A549 (cell line): ENCODE measurements at regions not wholly inside any gene's neighbourhood (a gene's known extent, or its start where the extent isn't known, plus 50 kb on each side); places are given as distances from the start of the nearest gene placed in this dataset.

Experiments
- CBX2 ChIP-seq: fragments of 200-600 bp; sonication (generic); IDR thresholded peaks from 2 replicates; pipeline ENCODE4 v1.6.1; 2016; ENCODE audit warnings: low read depth, mild to moderate bottlenecking, borderline replicate concordance
- CBX8 ChIP-seq: fragments of 200-600 bp; sonication (generic); IDR thresholded peaks from 2 replicates; pipeline ENCODE4 v1.6.1; 2016
- CHD2 ChIP-seq: fragments of 150-350 bp; IDR thresholded peaks from 2 replicates; pipeline ENCODE4 v1.6.1; 2014; ENCODE audit warnings: low read length; ENCODE audit not compliant: partially characterized antibody
- EP300 ChIP-seq, 2 experiments: fragments of >200 bp; sonication (Bioruptor Twin); formaldehyde crosslinking; IDR thresholded peaks; 2 replicates in 1 of 2; 3 replicates in 1 of 2; pipeline ENCODE4 v1.6.1; 2016 to 2017
- MYC ChIP-seq: IDR thresholded peaks from 2 replicates; pipeline ENCODE4 v1.6.1; 2012; ENCODE audit warnings: mild to moderate bottlenecking, inconsistent platforms, low read length, improper control_type of control experiment, borderline replicate concordance
- POLR2A ChIP-seq: IDR thresholded peaks from 2 replicates; pipeline ENCODE4 v1.6.1; 2012; ENCODE audit warnings: mild to moderate bottlenecking, low read length
- RAD21 ChIP-seq, 2 experiments: fragments of >200 bp in 1 of 2; sonication (Bioruptor Twin) in 1 of 2; formaldehyde crosslinking in 1 of 2; IDR thresholded peaks in 1 of 2; conservative IDR thresholded peaks in 1 of 2; 2 replicates in 1 of 2; 3 replicates in 1 of 2; pipeline ENCODE4 v1.6.1; 2012 to 2018; ENCODE audit warnings: inconsistent platforms in 1 of 2
- RCOR1 ChIP-seq: fragments of 150-350 bp; IDR thresholded peaks from 2 replicates; pipeline ENCODE4 v1.6.1; 2014; ENCODE audit warnings: antibody characterized with exemption, low read length, low read depth
- RFX5 ChIP-seq: fragments of 450-650 bp; IDR thresholded peaks from 2 replicates; pipeline ENCODE4 v1.7.1; 2014; ENCODE audit warnings: antibody characterized with exemption, mild to moderate bottlenecking, moderate library complexity
- TP53 ChIP-seq: fragments of 250-450 bp; sonication (Bioruptor Pico); IDR thresholded peaks from 2 replicates; pipeline ENCODE4 v1.5.0; 2021; ENCODE audit warnings: mild to moderate bottlenecking, moderate library complexity
- TF ChIP-seq, protein P1 (sequence below): fragments of >200 bp; sonication (Bioruptor Twin); formaldehyde crosslinking; IDR thresholded peaks from 3 replicates; pipeline ENCODE4 v1.5.1; 2016

DNA sequence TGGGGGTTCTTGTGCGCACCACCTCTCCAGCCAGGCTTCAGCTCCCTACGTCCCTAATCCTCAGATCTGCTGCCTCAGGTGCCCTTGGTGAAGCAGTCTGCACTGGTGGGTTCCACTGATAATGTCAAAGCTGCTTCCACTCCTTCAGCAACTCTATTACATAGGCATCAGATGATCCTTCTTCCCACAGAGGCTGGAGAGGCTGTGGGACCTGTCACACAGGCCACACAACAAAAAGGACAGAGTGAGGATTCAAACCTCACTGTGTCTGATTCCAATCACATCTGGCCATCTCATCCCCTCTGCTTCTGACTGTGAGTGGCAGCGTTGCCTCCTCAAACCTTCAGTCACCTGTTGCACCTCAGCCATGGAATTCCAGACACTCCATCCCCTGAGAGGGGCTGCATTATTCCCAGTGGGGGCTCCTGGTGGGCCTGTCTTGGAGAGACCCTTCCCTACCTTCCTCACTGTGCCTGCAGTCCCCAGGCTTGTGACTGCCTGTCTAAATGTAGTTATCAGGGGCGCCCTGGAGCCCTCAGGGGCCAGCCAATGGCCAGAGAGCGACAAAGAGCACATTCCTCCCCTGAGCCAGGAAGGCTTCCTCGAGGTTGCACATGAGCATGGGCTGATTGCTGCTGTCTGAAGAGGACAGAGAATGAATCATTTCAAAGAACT is 211.4 kb upstream of the ECI2 start:
- TF ChIP-seq CHD2 (no peak), EP300 (IDR thresholded peaks at IDR 0.05) (no peak), RFX5 (no peak), RAD21 (conservative IDR thresholded peaks at IDR 0.05 in 1 of 2, IDR thresholded peaks at IDR 0.05 in 1 of 2) (no peak), POLR2A (no peak), CBX8 (no peak), CBX2 (no peak), MYC (no peak), RCOR1 (no peak), TP53 (CRISPR knock-in tag) (no peak)
- TF ChIP-seq, protein P1, sequence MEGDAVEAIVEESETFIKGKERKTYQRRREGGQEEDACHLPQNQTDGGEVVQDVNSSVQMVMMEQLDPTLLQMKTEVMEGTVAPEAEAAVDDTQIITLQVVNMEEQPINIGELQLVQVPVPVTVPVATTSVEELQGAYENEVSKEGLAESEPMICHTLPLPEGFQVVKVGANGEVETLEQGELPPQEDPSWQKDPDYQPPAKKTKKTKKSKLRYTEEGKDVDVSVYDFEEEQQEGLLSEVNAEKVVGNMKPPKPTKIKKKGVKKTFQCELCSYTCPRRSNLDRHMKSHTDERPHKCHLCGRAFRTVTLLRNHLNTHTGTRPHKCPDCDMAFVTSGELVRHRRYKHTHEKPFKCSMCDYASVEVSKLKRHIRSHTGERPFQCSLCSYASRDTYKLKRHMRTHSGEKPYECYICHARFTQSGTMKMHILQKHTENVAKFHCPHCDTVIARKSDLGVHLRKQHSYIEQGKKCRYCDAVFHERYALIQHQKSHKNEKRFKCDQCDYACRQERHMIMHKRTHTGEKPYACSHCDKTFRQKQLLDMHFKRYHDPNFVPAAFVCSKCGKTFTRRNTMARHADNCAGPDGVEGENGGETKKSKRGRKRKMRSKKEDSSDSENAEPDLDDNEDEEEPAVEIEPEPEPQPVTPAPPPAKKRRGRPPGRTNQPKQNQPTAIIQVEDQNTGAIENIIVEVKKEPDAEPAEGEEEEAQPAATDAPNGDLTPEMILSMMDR = no peak
